GM12878 (cell line): ENCODE measurements at regions not wholly inside any gene's neighbourhood (a gene's known extent, or its start where the extent isn't known, plus 50 kb on each side); places are given as distances from the start of the nearest gene placed in this dataset.

Experiments used
- ATAC-seq: fragments of 200-7000 bp; cut with Tn5 transposase; 3 replicates; pipeline ENCODE4 v1.9.1; 2020; ENCODE audit warnings: mild to moderate bottlenecking, moderate library complexity
- BruUV-seq: library from RNA; stranded (reverse); fragments of 400-500 nt; replicated peaks from 2 replicates; lab custom pipeline; 2021; lab: Mats Ljungman, UMichigan
- CTCF ChIA-PET: fragments of 300-600 bp; sonication (Branson Sonifier 250); formaldehyde crosslinking; extraction: SDS; loops from one replicate; lab custom pipeline; 2021; ENCODE audit warnings: inconsistent platforms; lab: Yijun Ruan, JAX
- POLR2A ChIA-PET: fragments of 350-600 bp; formaldehyde crosslinking; extraction: SDS; loops from one replicate; lab custom pipeline; 2021; ENCODE audit warnings: inconsistent platforms; lab: Charles Lee
- RAD21 ChIA-PET: fragments of 300-600 bp; sonication (Branson Sonifier 250); formaldehyde crosslinking; loops from one replicate; lab custom pipeline; 2023; ENCODE audit warnings: antibody characterized with exemption; ENCODE audit not compliant: unreplicated experiment; lab: Charles Lee
- SMC1A ChIA-PET: fragments of 300-600 bp; sonication (Branson Sonifier 250); formaldehyde crosslinking; loops from one replicate; lab custom pipeline; 2023; ENCODE audit not compliant: unreplicated experiment, uncharacterized antibody; lab: Charles Lee
- DNase-seq: peaks from one replicate; pipeline ENCODE4 v3.0.0-alpha.2; 2011; ENCODE audit warnings: low read depth, low spot score
- FAIRE-seq: peaks from 3 replicates; lab custom pipeline; 2011; peaks lifted over from hg19 to GRCh38; lab: Jason Lieb, UNC
- H2AFZ ChIP-seq: 2 replicates; pipeline ENCODE4 v1.6.0; 2011; ENCODE audit warnings: low read depth, low read length, control low read depth; ENCODE audit not compliant: control insufficient read depth
- H3K27ac ChIP-seq: 2 replicates; pipeline ENCODE4 v1.5.1; 2011; ENCODE audit warnings: control low read depth; ENCODE audit not compliant: control insufficient read depth, insufficient read depth
- H3K27me3 ChIP-seq, 2 experiments: replicated peaks in 1 of 2; 2 replicates each; pipeline versions ENCODE4 v1.6.0 to v1.6.1; 2011; ENCODE audit warnings: low read length in 1 of 2; ENCODE audit not compliant: control insufficient read depth in 2 of 2, insufficient read depth in 2 of 2
- H3K36me3 ChIP-seq, 2 experiments: 2 replicates each; pipeline ENCODE4 v1.5.1; 2011; ENCODE audit warnings: low read length in 1 of 2; ENCODE audit not compliant: control insufficient read depth in 2 of 2, insufficient read depth in 2 of 2
- H3K4me1 ChIP-seq: 2 replicates; pipeline ENCODE4 v1.6.1; 2011; ENCODE audit warnings: mild to moderate bottlenecking, low read length, moderate library complexity, mixed read lengths; ENCODE audit not compliant: control insufficient read depth, insufficient read depth
- H3K4me2 ChIP-seq: 2 replicates; pipeline ENCODE4 v1.6.0; 2011; ENCODE audit warnings: control low read depth; ENCODE audit not compliant: control insufficient read depth, insufficient read depth
- H3K4me3 ChIP-seq: fragments of 200-600 bp; sonication (generic); 2 replicates; pipeline ENCODE4 v1.5.1; 2016
- H3K79me2 ChIP-seq: 2 replicates; pipeline ENCODE4 v1.6.0; 2011; ENCODE audit warnings: low read length; ENCODE audit not compliant: control insufficient read depth, insufficient read depth
- H3K9ac ChIP-seq: 2 replicates; pipeline ENCODE4 v1.8.0; 2011; ENCODE audit warnings: low read length, control low read depth, mixed read lengths; ENCODE audit not compliant: control insufficient read depth, insufficient read depth
- H3K9me3 ChIP-seq: replicated peaks from 3 replicates; pipeline ENCODE4 v1.5.1; 2011; ENCODE audit warnings: mild to moderate bottlenecking, low read length; ENCODE audit not compliant: control insufficient read depth, insufficient read depth
- H4K20me1 ChIP-seq: 2 replicates; pipeline ENCODE4 v1.6.0; 2011; ENCODE audit not compliant: control insufficient read depth, insufficient read depth
- CREB1 ChIP-seq: IDR thresholded peaks from 2 replicates; pipeline ENCODE4 v1.6.1; 2012; ENCODE audit warnings: low read depth, mild to moderate bottlenecking, inconsistent platforms
- EGR1 ChIP-seq, 2 experiments: IDR thresholded peaks; 1 replicate in 1 of 2; 2 replicates in 1 of 2; pipeline ENCODE4 v1.6.1; 2011 to 2012; ENCODE audit warnings: low read depth in 2 of 2, low read length in 2 of 2, borderline replicate concordance in 1 of 2, mild to moderate bottlenecking in 1 of 2, moderate library complexity in 1 of 2
- EZH2 ChIP-seq: IDR thresholded peaks from 2 replicates; pipeline ENCODE4 v1.6.1; 2012; ENCODE audit warnings: low read depth, mild to moderate bottlenecking, control low read depth, inconsistent platforms, low read length, borderline replicate concordance; ENCODE audit not compliant: control insufficient read depth
- FOS ChIP-seq: IDR thresholded peaks from 3 replicates; pipeline ENCODE4 v1.6.1; 2011; ENCODE audit warnings: borderline replicate concordance; ENCODE audit not compliant: insufficient read length; ENCODE audit errors: extremely low read depth
- FOXK2 ChIP-seq: fragments of 450-650 bp; IDR thresholded peaks from 2 replicates; pipeline ENCODE4 v1.6.1; 2017; ENCODE audit warnings: mild to moderate bottlenecking, moderate library complexity
- MXI1 ChIP-seq: fragments of 150-350 bp; IDR thresholded peaks from 2 replicates; pipeline ENCODE4 v1.6.1; 2011; ENCODE audit warnings: low read depth, mild to moderate bottlenecking, inconsistent platforms, low read length, improper control_type of control experiment
- NFIC ChIP-seq: IDR thresholded peaks from 2 replicates; pipeline ENCODE4 v1.6.1; 2012; ENCODE audit warnings: low read depth, mild to moderate bottlenecking, inconsistent platforms, low read length, moderate library complexity
- NR2C2 ChIP-seq: IDR thresholded peaks from 2 replicates; pipeline ENCODE4 v1.6.1; 2011; ENCODE audit warnings: borderline replicate concordance, low read depth; ENCODE audit not compliant: control insufficient read depth, insufficient read length
- NR2F1 ChIP-seq: fragments of 450-650 bp; conservative IDR thresholded peaks from 2 replicates; pipeline ENCODE4 v1.6.1; 2017; ENCODE audit warnings: mild to moderate bottlenecking
- RBBP5 ChIP-seq: fragments of 200-600 bp; sonication (generic); conservative IDR thresholded peaks from 2 replicates; pipeline ENCODE4 v1.6.1; 2016
- RFX5 ChIP-seq: IDR thresholded peaks from 2 replicates; pipeline ENCODE4 v1.6.1; 2011; ENCODE audit warnings: low read depth, low read length, improper control_type of control experiment
- SPI1 ChIP-seq: IDR thresholded peaks from 2 replicates; pipeline ENCODE4 v1.6.1; 2011; ENCODE audit warnings: low read depth, mild to moderate bottlenecking, low read length, moderate library complexity, borderline replicate concordance; ENCODE audit not compliant: insufficient read depth
- TCF12 ChIP-seq: IDR thresholded peaks from 2 replicates; pipeline ENCODE4 v1.6.1; 2011; ENCODE audit warnings: low read depth, mild to moderate bottlenecking, low read length
- ZNF622 ChIP-seq: fragments of 450-650 bp; IDR thresholded peaks from 2 replicates; pipeline ENCODE4 v1.6.1; 2017; ENCODE audit warnings: mild to moderate bottlenecking, inconsistent platforms
- WGBS: methylation state at CpG from one replicate; pipeline ENCODE4 v1.1.6; 2016; ENCODE audit warnings: low lambda C conversion rate; ENCODE audit not compliant: insufficient replicate concordance, insufficient coverage; ENCODE audit errors: missing lambda C conversion rate; 5-methylcytosine and 5-hydroxymethylcytosine counted together
- in situ Hi-C: fragments of 300-500 bp; cut with MboI; formaldehyde crosslinking; loops from 9 replicates; pipeline ENCODE4 v1.14.3; 2018; ENCODE audit warnings: mixed read lengths
- intact Hi-C: fragments of 100-400 bp; cut with micrococcal nuclease; formaldehyde crosslinking; loops from one replicate; pipeline ENCODE4 v1.14.2; 2022; ENCODE audit not compliant: unreplicated experiment
- TF ChIP-seq, protein P1 (sequence below): fragments of 450-650 bp; IDR thresholded peaks from 2 replicates; pipeline ENCODE4 v1.6.1; 2017; ENCODE audit warnings: low read depth, mild to moderate bottlenecking, moderate library complexity
- TF ChIP-seq, protein P2 (sequence below): fragments of 450-650 bp; IDR thresholded peaks from 2 replicates; pipeline ENCODE4 v1.6.1; 2018; ENCODE audit warnings: mild to moderate bottlenecking, low read depth, moderate library complexity; ENCODE audit not compliant: partially characterized antibody

DNA sequence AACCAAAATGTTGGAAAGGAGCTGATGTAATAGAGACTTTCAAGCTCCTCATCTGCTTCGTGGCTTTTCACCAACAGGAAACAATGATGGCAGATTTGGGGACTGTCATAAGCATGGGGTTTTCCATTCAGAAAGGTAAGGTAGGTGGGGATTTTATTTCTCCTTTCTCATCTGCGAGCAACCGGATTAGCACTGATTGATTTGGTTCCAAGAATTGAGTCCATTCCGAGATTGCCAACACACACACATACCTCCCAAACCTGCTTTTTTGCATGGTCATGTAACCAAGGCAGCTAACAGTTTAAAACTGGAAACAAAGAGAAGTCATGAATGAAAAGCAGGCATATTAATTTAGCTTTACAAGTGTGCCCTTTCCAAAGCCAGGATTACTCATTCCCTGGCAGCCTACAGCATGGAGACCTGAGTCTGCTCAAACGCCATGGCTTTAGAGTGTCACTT lies 63.0 kb upstream of the LNX1 start:
- intact Hi-C loops: loop anchor here (5.0 kb wide), 2 partner anchors 147 to 148 kb away; no protein-coding TSS in a partner anchor
- ChIA-PET POLR2A (interaction anchor here (0.9 to 4.8 kb wide), 13 partner anchors 12 to 574 kb away, joined by 3 to 41 read pairs (median 6); no protein-coding TSS in a partner anchor), CTCF (interaction anchor here (0.6 to 9.9 kb wide), 37 partner anchors 8 to 639 kb away, joined by 3 to 112 read pairs (median 6); no protein-coding TSS in a partner anchor), RAD21 (interaction anchor here (0.8 to 8.3 kb wide), 37 partner anchors 12 to 638 kb away, joined by 3 to 145 read pairs (median 5); no protein-coding TSS in a partner anchor), SMC1A (interaction anchor here (0.6 to 12.8 kb wide), 40 partner anchors 8 to 626 kb away, joined by 3 to 110 read pairs (median 6); no protein-coding TSS in a partner anchor)
- peaks cover 16% of the 10 kb centered on the region for H3K4me1 ChIP-seq
- in situ Hi-C loops: no loop called here
- H3K4me3 ChIP-seq: no peak overlapping the region
- no peaks in the 10 kb centered on the region for H3K27me3 ChIP-seq
- H3K4me2 ChIP-seq: no peak overlapping the region
- peak overlapping the region; percentile 41 for H2AFZ ChIP-seq
- H3K9me3 ChIP-seq: no peaks in the 10 kb centered on the region
- 1% methylated on average over 5 of the region's 5 CpGs for WGBS
- no peaks in the 10 kb centered on the region for H4K20me1 ChIP-seq
- H3K36me3 ChIP-seq: no peaks in the 10 kb centered on the region
- H3K9ac ChIP-seq: no peak overlapping the region; the same call in 1 of the 2 replicates
- peak overlapping the region; percentile 9; the same call in 1 of the 2 replicates for H3K27ac ChIP-seq
- H3K79me2 ChIP-seq: no peaks in the 10 kb centered on the region
- BruUV-seq: no TSS peak
- FAIRE-seq (no peak), ATAC-seq (peak; percentile 80), DNase-seq (peak; percentile 58)
- TF ChIP-seq NR2C2: no peak
- no peak for TF ChIP-seq EZH2
- TF ChIP-seq NFIC: peak; percentile 55; the same call in 1 of the 2 replicates
- no peak for TF ChIP-seq TCF12
- TF ChIP-seq SPI1: no peak
- TF ChIP-seq RFX5: no peak
- TF ChIP-seq MXI1: peak; percentile 55; the same call in 1 of the 2 replicates
- TF ChIP-seq EGR1 (IDR thresholded peaks at IDR 0.05; ENCODE audit: borderline replicate concordance in 1 of 2, low read depth in 2 of 2, low read length in 2 of 2): no peak
- TF ChIP-seq, protein P1, sequence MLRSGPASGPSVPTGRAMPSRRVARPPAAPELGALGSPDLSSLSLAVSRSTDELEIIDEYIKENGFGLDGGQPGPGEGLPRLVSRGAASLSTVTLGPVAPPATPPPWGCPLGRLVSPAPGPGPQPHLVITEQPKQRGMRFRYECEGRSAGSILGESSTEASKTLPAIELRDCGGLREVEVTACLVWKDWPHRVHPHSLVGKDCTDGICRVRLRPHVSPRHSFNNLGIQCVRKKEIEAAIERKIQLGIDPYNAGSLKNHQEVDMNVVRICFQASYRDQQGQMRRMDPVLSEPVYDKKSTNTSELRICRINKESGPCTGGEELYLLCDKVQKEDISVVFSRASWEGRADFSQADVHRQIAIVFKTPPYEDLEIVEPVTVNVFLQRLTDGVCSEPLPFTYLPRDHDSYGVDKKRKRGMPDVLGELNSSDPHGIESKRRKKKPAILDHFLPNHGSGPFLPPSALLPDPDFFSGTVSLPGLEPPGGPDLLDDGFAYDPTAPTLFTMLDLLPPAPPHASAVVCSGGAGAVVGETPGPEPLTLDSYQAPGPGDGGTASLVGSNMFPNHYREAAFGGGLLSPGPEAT: peak; percentile 83
- no peak for TF ChIP-seq RBBP5
- TF ChIP-seq, protein P2, sequence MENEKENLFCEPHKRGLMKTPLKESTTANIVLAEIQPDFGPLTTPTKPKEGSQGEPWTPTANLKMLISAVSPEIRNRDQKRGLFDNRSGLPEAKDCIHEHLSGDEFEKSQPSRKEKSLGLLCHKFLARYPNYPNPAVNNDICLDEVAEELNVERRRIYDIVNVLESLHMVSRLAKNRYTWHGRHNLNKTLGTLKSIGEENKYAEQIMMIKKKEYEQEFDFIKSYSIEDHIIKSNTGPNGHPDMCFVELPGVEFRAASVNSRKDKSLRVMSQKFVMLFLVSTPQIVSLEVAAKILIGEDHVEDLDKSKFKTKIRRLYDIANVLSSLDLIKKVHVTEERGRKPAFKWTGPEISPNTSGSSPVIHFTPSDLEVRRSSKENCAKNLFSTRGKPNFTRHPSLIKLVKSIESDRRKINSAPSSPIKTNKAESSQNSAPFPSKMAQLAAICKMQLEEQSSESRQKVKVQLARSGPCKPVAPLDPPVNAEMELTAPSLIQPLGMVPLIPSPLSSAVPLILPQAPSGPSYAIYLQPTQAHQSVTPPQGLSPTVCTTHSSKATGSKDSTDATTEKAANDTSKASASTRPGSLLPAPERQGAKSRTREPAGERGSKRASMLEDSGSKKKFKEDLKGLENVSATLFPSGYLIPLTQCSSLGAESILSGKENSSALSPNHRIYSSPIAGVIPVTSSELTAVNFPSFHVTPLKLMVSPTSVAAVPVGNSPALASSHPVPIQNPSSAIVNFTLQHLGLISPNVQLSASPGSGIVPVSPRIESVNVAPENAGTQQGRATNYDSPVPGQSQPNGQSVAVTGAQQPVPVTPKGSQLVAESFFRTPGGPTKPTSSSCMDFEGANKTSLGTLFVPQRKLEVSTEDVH: no peak
- TF ChIP-seq NR2F1: no peak
- TF ChIP-seq FOS: no peak
- no peak for TF ChIP-seq ZNF622
- TF ChIP-seq CREB1: peak; percentile 25; the same call in 1 of the 2 replicates
- TF ChIP-seq FOXK2: no peak
